ENCODE measurements at regions not wholly inside any gene's neighbourhood (a gene's known extent, or its start where the extent isn't known, plus 50 kb on each side); places are given as distances from the start of the nearest gene placed in this dataset.

GRCh38 chr18:68426731-68427315 lies 288.1 kb downstream of the TMX3 start:
- no peak for TF ChIP-seq CTCF (IDR thresholded peaks at IDR 0.05; ENCODE audit: unreplicated experiment)
- H3K4me3 Mint-ChIP-seq (ENCODE audit: low read depth, unreplicated experiment) = no peak overlapping the region
- DNase-seq = no peak
- no peak overlapping the region for H3K27ac Mint-ChIP-seq (ENCODE audit: unreplicated experiment)
- intact Hi-C loops (cut with micrococcal nuclease; ENCODE audit: unreplicated experiment) = no loop called here
- peaks cover 2% of the 10 kb centered on the region for H3K9me3 Mint-ChIP-seq (ENCODE audit: low read depth, unreplicated experiment)
- BruUV-seq (replicated peaks) = no TSS peak
- H3K36me3 Mint-ChIP-seq (ENCODE audit: insufficient read depth, unreplicated experiment) = no peaks in the 10 kb centered on the region
- H3K4me1 Mint-ChIP-seq (ENCODE audit: low read depth, unreplicated experiment) = peaks cover 27% of the 10 kb centered on the region
- H3K27me3 Mint-ChIP-seq (ENCODE audit: unreplicated experiment) = no peaks in the 10 kb centered on the region
- CTCF ChIA-PET = no interaction called here

- Mint-ChIP-seq H3K27me3 (ENCODE audit: unreplicated experiment) (no peaks in the 10 kb centered on the region), H3K36me3 (ENCODE audit: insufficient read depth, unreplicated experiment) (no peaks in the 10 kb centered on the region), H3K4me3 (ENCODE audit: low read depth, unreplicated experiment) (no peak overlapping the region), H3K27ac (ENCODE audit: unreplicated experiment) (no peak overlapping the region), H3K9me3 (ENCODE audit: low read depth, unreplicated experiment) (peaks cover 4% of the 10 kb centered on the region), H3K4me1 (ENCODE audit: low read depth, unreplicated experiment) (no peaks in the 10 kb centered on the region)
- no TSS peak for BruUV-seq (replicated peaks)
- CTCF ChIA-PET = no interaction called here
- TF ChIP-seq CTCF (IDR thresholded peaks at IDR 0.05; ENCODE audit: unreplicated experiment) = no peak
- intact Hi-C loops (cut with micrococcal nuclease; ENCODE audit: unreplicated experiment) = no loop called here
- no peak for DNase-seq
These were observed 296.0 kb downstream of the TMX3 start for GRCh38 chr18:68418881-68419280.

GRCh38 chr18:68418226-68418868 lies 296.6 kb downstream of the TMX3 start:
- Mint-ChIP-seq H3K9me3 (ENCODE audit: low read depth, unreplicated experiment) (peaks cover 4% of the 10 kb centered on the region), H3K27ac (ENCODE audit: unreplicated experiment) (no peak overlapping the region), H3K27me3 (ENCODE audit: unreplicated experiment) (no peaks in the 10 kb centered on the region), H3K4me3 (ENCODE audit: low read depth, unreplicated experiment) (no peak overlapping the region), H3K4me1 (ENCODE audit: low read depth, unreplicated experiment) (no peaks in the 10 kb centered on the region), H3K36me3 (ENCODE audit: insufficient read depth, unreplicated experiment) (no peaks in the 10 kb centered on the region)
- intact Hi-C loops (cut with micrococcal nuclease; ENCODE audit: unreplicated experiment) = no loop called here
- CTCF ChIA-PET = interaction anchor here (0.8 kb wide), 1 partner anchor 959 kb away, joined by 3 read pairs; no protein-coding TSS in a partner anchor
- DNase-seq = no peak
- no peak for TF ChIP-seq CTCF (IDR thresholded peaks at IDR 0.05; ENCODE audit: unreplicated experiment)
- BruUV-seq (replicated peaks) = no TSS peak

GRCh38 chr18:68417826-68418225 lies 297.1 kb downstream of the TMX3 start:
- intact Hi-C loops (cut with micrococcal nuclease; ENCODE audit: unreplicated experiment) = no loop called here
- H3K4me1 Mint-ChIP-seq (ENCODE audit: low read depth, unreplicated experiment) = no peaks in the 10 kb centered on the region
- peaks cover 4% of the 10 kb centered on the region for H3K9me3 Mint-ChIP-seq (ENCODE audit: low read depth, unreplicated experiment)
- DNase-seq = no peak
- no peak for TF ChIP-seq CTCF (IDR thresholded peaks at IDR 0.05; ENCODE audit: unreplicated experiment)
- H3K4me3 Mint-ChIP-seq (ENCODE audit: low read depth, unreplicated experiment) = no peak overlapping the region
- CTCF ChIA-PET = interaction anchor here (0.8 kb wide), 1 partner anchor 959 kb away, joined by 3 read pairs; no protein-coding TSS in a partner anchor
- BruUV-seq (replicated peaks) = no TSS peak
- no peaks in the 10 kb centered on the region for H3K36me3 Mint-ChIP-seq (ENCODE audit: insufficient read depth, unreplicated experiment)
- H3K27ac Mint-ChIP-seq (ENCODE audit: unreplicated experiment) = no peak overlapping the region
- H3K27me3 Mint-ChIP-seq (ENCODE audit: unreplicated experiment) = no peaks in the 10 kb centered on the region
